NCI-H510A treated with DMSO at 0.1 percent for 48 hours (cell line): ENCODE measurements at regions not wholly inside any gene's neighbourhood (a gene's known extent, or its start where the extent isn't known, plus 50 kb on each side); places are given as distances from the start of the nearest gene placed in this dataset.

Source experiments
- DNase-seq: peaks from one replicate; lab custom pipeline; 2025; lab: John Stamatoyannopoulos, UW

- DNase-seq = no peak
Observed at GRCh38 chr1:82445827-82446226, 645.1 kb downstream of the ADGRL2 start.

GRCh38 chr1:82445132-82445531 is 644.4 kb downstream of the ADGRL2 start:
- no peak for DNase-seq

GRCh38 chr1:82441402-82441801 is 640.7 kb downstream of the ADGRL2 start:
- DNase-seq = no peak

GRCh38 chr1:82423174-82423815 is 622.6 kb downstream of the ADGRL2 start:
- no peak for DNase-seq

- no peak for DNase-seq
Observed at GRCh38 chr1:82421782-82422181, 621.0 kb downstream of the ADGRL2 start.

- no peak for DNase-seq
Observed at GRCh38 chr1:82420584-82420983, 619.9 kb downstream of the ADGRL2 start.

- no peak for DNase-seq
Observed at GRCh38 chr1:82411605-82412004, 610.9 kb downstream of the ADGRL2 start.

- DNase-seq = no peak
Observed at GRCh38 chr1:82405333-82405732, 604.6 kb downstream of the ADGRL2 start.

GRCh38 chr1:82401116-82401515 is 600.4 kb downstream of the ADGRL2 start:
- no peak for DNase-seq

GRCh38 chr1:82400521-82400920 is 599.8 kb downstream of the ADGRL2 start:
- DNase-seq = no peak

GRCh38 chr1:82399093-82399492 is 598.4 kb downstream of the ADGRL2 start:
- DNase-seq = no peak

GRCh38 chr1:82398357-82398756 is 597.6 kb downstream of the ADGRL2 start:
- no peak for DNase-seq

- no peak for DNase-seq
Observed at GRCh38 chr1:82395440-82395839, 594.7 kb downstream of the ADGRL2 start.

- no peak for DNase-seq
Observed at GRCh38 chr1:82392946-82393345, 592.2 kb downstream of the ADGRL2 start.

- DNase-seq = no peak
Observed at GRCh38 chr1:82392513-82392912, 591.8 kb downstream of the ADGRL2 start.

- DNase-seq = no peak
Observed at GRCh38 chr1:82391712-82392111, 591.0 kb downstream of the ADGRL2 start.

GRCh38 chr1:82390627-82391026 is 589.9 kb downstream of the ADGRL2 start:
- no peak for DNase-seq

- DNase-seq = no peak
Observed at GRCh38 chr1:82388679-82389078, 587.9 kb downstream of the ADGRL2 start.

GRCh38 chr1:82387012-82387366 is 586.3 kb downstream of the ADGRL2 start:
- no peak for DNase-seq

GRCh38 chr1:82386365-82387011 is 585.8 kb downstream of the ADGRL2 start:
- no peak for DNase-seq

- DNase-seq = no peak
Observed at GRCh38 chr1:82384776-82385175, 584.0 kb downstream of the ADGRL2 start.

GRCh38 chr1:82377201-82377884 is 576.6 kb downstream of the ADGRL2 start:
- no peak for DNase-seq

GRCh38 chr1:82373710-82374109 is 573.0 kb downstream of the ADGRL2 start:
- DNase-seq = no peak
